ENCODE measurements at regions not wholly inside any gene's neighbourhood (a gene's known extent, or its start where the extent isn't known, plus 50 kb on each side); places are given as distances from the start of the nearest gene placed in this dataset.

- no peaks in the 10 kb centered on the region for H3K36me3 ChIP-seq (replicated peaks in 1 of 2)
- H3K9me3 ChIP-seq (replicated peaks in 1 of 3): no peaks in the 10 kb centered on the region
- H3K4me1 ChIP-seq (replicated peaks in 1 of 2): no peaks in the 10 kb centered on the region
- H3K27ac ChIP-seq: no peak overlapping the region
- no peaks in the 10 kb centered on the region for H3K27me3 ChIP-seq
- TF ChIP-seq POLR2A (IDR thresholded peaks at IDR 0.05) (no peak), CTCF (IDR thresholded peaks at IDR 0.05) (no peak)
- 76 to 88% (median 82%) methylated on average over 2 of the region's 2 CpGs for WGBS, 4 donors
- H3K4me3 ChIP-seq: no peak overlapping the region
- no peak for DNase-seq
- intact Hi-C loops (cut with DNase I): no loop called here
These were observed 200.5 kb downstream of the MC4R start for GRCh38 chr18:60172030-60172429.

- no peak for DNase-seq
- no peaks in the 10 kb centered on the region for H3K9me3 ChIP-seq (replicated peaks in 1 of 3)
- no peak overlapping the region for H3K27ac ChIP-seq
- H3K36me3 ChIP-seq (replicated peaks in 1 of 2): no peaks in the 10 kb centered on the region
- H3K27me3 ChIP-seq: no peaks in the 10 kb centered on the region
- 72 to 85% (median 76%) methylated on average over 5 of the region's 5 CpGs for WGBS, 4 donors
- TF ChIP-seq CTCF (IDR thresholded peaks at IDR 0.05) (no peak), POLR2A (IDR thresholded peaks at IDR 0.05) (no peak)
- no peaks in the 10 kb centered on the region for H3K4me1 ChIP-seq (replicated peaks in 1 of 2)
- intact Hi-C loops (cut with DNase I): no loop called here
- H3K4me3 ChIP-seq: no peak overlapping the region
These were observed 209.0 kb downstream of the MC4R start for GRCh38 chr18:60163622-60164021.

GRCh38 chr18:60162388-60162787, 210.2 kb downstream of the MC4R start:
- Histone ChIP-seq H3K9me3 (replicated peaks in 1 of 3) (no peaks in the 10 kb centered on the region), H3K27ac (no peak overlapping the region), H3K4me3 (no peak overlapping the region), H3K36me3 (replicated peaks in 1 of 2) (no peaks in the 10 kb centered on the region), H3K27me3 (no peaks in the 10 kb centered on the region), H3K4me1 (replicated peaks in 1 of 2) (no peaks in the 10 kb centered on the region)
- no peak for TF ChIP-seq CTCF (IDR thresholded peaks at IDR 0.05)
- no peak for TF ChIP-seq POLR2A (IDR thresholded peaks at IDR 0.05)
- DNase-seq: no peak
- intact Hi-C loops (cut with DNase I): no loop called here

- no peak overlapping the region for H3K4me3 ChIP-seq
- no peak for TF ChIP-seq CTCF (IDR thresholded peaks at IDR 0.05)
- TF ChIP-seq POLR2A (IDR thresholded peaks at IDR 0.05): no peak
- no peaks in the 10 kb centered on the region for H3K4me1 ChIP-seq (replicated peaks in 1 of 2)
- no peaks in the 10 kb centered on the region for H3K36me3 ChIP-seq (replicated peaks in 1 of 2)
- intact Hi-C loops (cut with DNase I): no loop called here
- H3K27me3 ChIP-seq: no peaks in the 10 kb centered on the region
- no peak for DNase-seq
- WGBS, 4 donors: 69 to 81% (median 73%) methylated on average over 3 of the region's 3 CpGs
- H3K9me3 ChIP-seq (replicated peaks in 1 of 3): no peaks in the 10 kb centered on the region
- H3K27ac ChIP-seq: no peak overlapping the region
These were observed 214.8 kb downstream of the MC4R start for GRCh38 chr18:60157810-60158209.

Measured in adrenal gland (tissue), 9 donors.